ENCODE measurements at regions not wholly inside any gene's neighbourhood (a gene's known extent, or its start where the extent isn't known, plus 50 kb on each side); places are given as distances from the start of the nearest gene placed in this dataset.

DNA sequence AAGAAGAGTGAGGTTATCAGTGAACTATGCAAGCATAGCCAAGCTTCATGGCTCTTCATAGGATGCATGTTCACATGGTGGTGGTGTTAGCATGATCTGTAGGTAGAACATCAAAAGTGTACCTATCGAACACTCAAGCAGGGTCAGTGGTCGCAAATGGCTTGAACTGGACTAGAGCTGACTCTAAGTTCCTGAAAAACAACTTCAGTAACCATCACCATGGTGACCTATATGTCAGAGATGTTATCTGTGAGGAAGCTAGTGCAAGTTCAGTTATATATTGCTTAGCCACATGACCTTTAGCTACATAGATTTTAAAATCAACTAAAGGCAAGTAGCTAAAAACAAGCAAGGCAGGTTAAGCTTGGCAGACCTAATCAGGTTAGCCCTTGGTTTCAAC is 163.1 kb upstream of the AGR3 start:
- TF ChIP-seq, protein P1, sequence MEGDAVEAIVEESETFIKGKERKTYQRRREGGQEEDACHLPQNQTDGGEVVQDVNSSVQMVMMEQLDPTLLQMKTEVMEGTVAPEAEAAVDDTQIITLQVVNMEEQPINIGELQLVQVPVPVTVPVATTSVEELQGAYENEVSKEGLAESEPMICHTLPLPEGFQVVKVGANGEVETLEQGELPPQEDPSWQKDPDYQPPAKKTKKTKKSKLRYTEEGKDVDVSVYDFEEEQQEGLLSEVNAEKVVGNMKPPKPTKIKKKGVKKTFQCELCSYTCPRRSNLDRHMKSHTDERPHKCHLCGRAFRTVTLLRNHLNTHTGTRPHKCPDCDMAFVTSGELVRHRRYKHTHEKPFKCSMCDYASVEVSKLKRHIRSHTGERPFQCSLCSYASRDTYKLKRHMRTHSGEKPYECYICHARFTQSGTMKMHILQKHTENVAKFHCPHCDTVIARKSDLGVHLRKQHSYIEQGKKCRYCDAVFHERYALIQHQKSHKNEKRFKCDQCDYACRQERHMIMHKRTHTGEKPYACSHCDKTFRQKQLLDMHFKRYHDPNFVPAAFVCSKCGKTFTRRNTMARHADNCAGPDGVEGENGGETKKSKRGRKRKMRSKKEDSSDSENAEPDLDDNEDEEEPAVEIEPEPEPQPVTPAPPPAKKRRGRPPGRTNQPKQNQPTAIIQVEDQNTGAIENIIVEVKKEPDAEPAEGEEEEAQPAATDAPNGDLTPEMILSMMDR (IDR thresholded peaks at IDR 0.05) = no peak
- no peak for TF ChIP-seq EZH2 (IDR thresholded peaks at IDR 0.05; ENCODE audit: borderline replicate concordance, insufficient read depth, low read depth, low read length, poor library complexity, severe bottlenecking)

Measured in B cell (primary cell).